H1 (cell line): ENCODE measurements at regions not wholly inside any gene's neighbourhood (a gene's known extent, or its start where the extent isn't known, plus 50 kb on each side); places are given as distances from the start of the nearest gene placed in this dataset.

Experiments
- CTCF ChIA-PET: fragments of 300-600 bp; sonication (Branson Sonifier 250); formaldehyde crosslinking; loops from one replicate; lab custom pipeline; 2021; ENCODE audit not compliant: partially characterized antibody; lab: Charles Lee
- POLR2A ChIA-PET: fragments of 300-600 bp; sonication (Branson Sonifier 250); formaldehyde crosslinking; loops from one replicate; lab custom pipeline; 2021; ENCODE audit warnings: inconsistent platforms; ENCODE audit not compliant: partially characterized antibody; lab: Charles Lee
- DNase-seq, 2 experiments: peaks; one replicate each; pipeline versions ENCODE4 v3.0.0 to v3.0.0-alpha.2; 2010 to 2022; ENCODE audit warnings: low spot score in 2 of 2, low read depth in 1 of 2, mixed read lengths in 1 of 2
- FAIRE-seq: peaks from 2 replicates; lab custom pipeline; 2011; peaks lifted over from hg19 to GRCh38; lab: Jason Lieb, UNC
- H2AFZ ChIP-seq: 2 replicates; pipeline ENCODE4 v1.8.1; 2012; ENCODE audit warnings: low read length, inconsistent platforms
- H2AK5ac ChIP-seq: 2 replicates; pipeline ENCODE4 v1.6.1; 2013; ENCODE audit warnings: low read depth, low read length
- H2BK120ac ChIP-seq: replicated peaks from 2 replicates; pipeline ENCODE3; 2013; ENCODE audit warnings: low read depth, low read length, inconsistent platforms
- H2BK12ac ChIP-seq: 2 replicates; pipeline ENCODE4 v1.6.1; 2013; ENCODE audit warnings: low read depth, low read length
- H2BK15ac ChIP-seq: 2 replicates; pipeline ENCODE4 v1.6.1; 2013; ENCODE audit warnings: low read length
- H2BK20ac ChIP-seq: 2 replicates; pipeline ENCODE4 v1.6.1; 2013; ENCODE audit warnings: low read length
- H2BK5ac ChIP-seq: 2 replicates; pipeline ENCODE4 v1.6.1; 2013; ENCODE audit warnings: low read depth, low read length
- H3K14ac ChIP-seq: 2 replicates; pipeline ENCODE4 v1.6.1; 2013; ENCODE audit warnings: inconsistent platforms; ENCODE audit not compliant: insufficient read length
- H3K18ac ChIP-seq: 2 replicates; pipeline ENCODE4 v1.6.1; 2013; ENCODE audit warnings: low read length; ENCODE audit errors: extremely low read depth
- H3K23ac ChIP-seq: 2 replicates; pipeline ENCODE4 v1.6.1; 2013; ENCODE audit warnings: inconsistent platforms; ENCODE audit not compliant: insufficient read length
- H3K23me2 ChIP-seq: 2 replicates; pipeline ENCODE4 v1.6.1; 2013; ENCODE audit warnings: low read depth, low read length
- H3K27ac ChIP-seq: 2 replicates; pipeline ENCODE4 v1.6.1; 2011; ENCODE audit warnings: low read depth, low read length, inconsistent platforms
- H3K27me3 ChIP-seq, 4 experiments: replicated peaks in 1 of 4; 1 replicate in 1 of 4; 2 replicates in 3 of 4; pipeline versions ENCODE4 v1.6.1 to v1.8.1; 2011 to 2013; ENCODE audit warnings: low read length in 3 of 4, mild to moderate bottlenecking in 3 of 4, inconsistent platforms in 2 of 4, mixed read lengths in 2 of 4, moderate library complexity in 1 of 4; ENCODE audit not compliant: control insufficient read depth in 3 of 4, insufficient read depth in 3 of 4; ENCODE audit errors: extremely low read depth in 1 of 4
- H3K36me3 ChIP-seq, 4 experiments: 2 replicates each; pipeline versions ENCODE4 v1.6.1 to v1.8.1; 2011 to 2013; ENCODE audit warnings: mild to moderate bottlenecking in 4 of 4, low read length in 3 of 4, moderate library complexity in 2 of 4, control low read depth in 1 of 4, inconsistent platforms in 1 of 4; ENCODE audit not compliant: insufficient read depth in 4 of 4, control insufficient read depth in 2 of 4
- H3K4ac ChIP-seq: replicated peaks from 2 replicates; pipeline ENCODE3; 2013; ENCODE audit warnings: low read length, low read depth, mixed read lengths, inconsistent platforms; ENCODE audit not compliant: insufficient read length
- H3K4me1 ChIP-seq, 4 experiments: replicated peaks in 1 of 4; 1 replicate in 1 of 4; 2 replicates in 3 of 4; pipeline versions ENCODE4 v1.6.1 to v1.8.1; 2011 to 2013; ENCODE audit warnings: low read length in 3 of 4, inconsistent platforms in 2 of 4, mixed read lengths in 1 of 4; ENCODE audit not compliant: insufficient read depth in 4 of 4, control insufficient read depth in 3 of 4
- H3K4me2 ChIP-seq, 2 experiments: 2 replicates each; pipeline versions ENCODE4 v1.6.1 to v1.8.1; 2011 to 2013; ENCODE audit warnings: low read depth in 2 of 2, low read length in 2 of 2, control low read depth in 1 of 2, inconsistent platforms in 1 of 2, mild to moderate bottlenecking in 1 of 2; ENCODE audit not compliant: insufficient read depth in 1 of 2
- H3K4me3 ChIP-seq, 4 experiments: fragments of 200-600, 300-600 bp in 1 of 4; sonication (generic), shearing (Covaris generic), sonication (Bioruptor Twin) in 1 of 4; 2 replicates each; pipeline versions ENCODE4 v1.5.1 to v1.8.1; 2011 to 2016; ENCODE audit warnings: low read length in 4 of 4, low read depth in 3 of 4, control low read depth in 2 of 4, inconsistent platforms in 2 of 4, mild to moderate bottlenecking in 2 of 4, mixed read lengths in 1 of 4, moderate library complexity in 1 of 4; ENCODE audit not compliant: insufficient read depth in 2 of 4; ENCODE audit errors: extremely low read depth in 1 of 4
- H3K56ac ChIP-seq: replicated peaks from 2 replicates; pipeline ENCODE3; 2013; ENCODE audit warnings: low read depth, mild to moderate bottlenecking, mixed read lengths, low read length, inconsistent platforms; ENCODE audit not compliant: insufficient read length
- H3K79me1 ChIP-seq: 2 replicates; pipeline ENCODE4 v1.6.1; 2013; ENCODE audit warnings: low read depth, low read length, control low read depth
- H3K79me2 ChIP-seq, 2 experiments: 2 replicates each; pipeline versions ENCODE4 v1.6.1 to v1.8.1; 2012 to 2013; ENCODE audit warnings: low read length in 2 of 2, mild to moderate bottlenecking in 2 of 2, inconsistent platforms in 1 of 2; ENCODE audit not compliant: insufficient read depth in 2 of 2, control insufficient read depth in 1 of 2
- H3K9ac ChIP-seq, 4 experiments: replicated peaks in 1 of 4; 1 replicate in 1 of 4; 2 replicates in 3 of 4; pipeline versions ENCODE4 v1.6.1 to v1.8.1; 2011 to 2013; ENCODE audit warnings: low read depth in 3 of 4, low read length in 3 of 4, control low read depth in 2 of 4, mild to moderate bottlenecking in 2 of 4, moderate library complexity in 2 of 4, inconsistent platforms in 1 of 4; ENCODE audit errors: extremely low read depth in 1 of 4
- H3K9me3 ChIP-seq, 2 experiments: 2 replicates each; pipeline versions ENCODE4 v1.6.1 to v1.8.1; 2012 to 2013; ENCODE audit warnings: mild to moderate bottlenecking in 2 of 2, moderate library complexity in 2 of 2, control low read depth in 1 of 2, inconsistent platforms in 1 of 2, low read depth in 1 of 2, low read length in 1 of 2, mixed read lengths in 1 of 2; ENCODE audit not compliant: insufficient read depth in 2 of 2
- H4K20me1 ChIP-seq, 2 experiments: replicated peaks in 1 of 2; 2 replicates each; pipeline versions ENCODE3 to v1.8.1; 2011 to 2013; ENCODE audit warnings: inconsistent platforms in 2 of 2, low read length in 2 of 2, mild to moderate bottlenecking in 1 of 2; ENCODE audit not compliant: insufficient read depth in 2 of 2, control insufficient read depth in 1 of 2
- H4K5ac ChIP-seq: 2 replicates; pipeline ENCODE4 v1.6.1; 2013; ENCODE audit warnings: low read length, low read depth, mixed read lengths, inconsistent platforms; ENCODE audit not compliant: insufficient read length
- H4K8ac ChIP-seq: 2 replicates; pipeline ENCODE4 v1.8.0; 2013; ENCODE audit warnings: mild to moderate bottlenecking, moderate library complexity, low read length, inconsistent platforms; ENCODE audit not compliant: insufficient read depth; ENCODE audit errors: extremely low read depth
- H4K91ac ChIP-seq: replicated peaks from 2 replicates; pipeline ENCODE3; 2013; ENCODE audit warnings: low read length, mixed read lengths, inconsistent platforms; ENCODE audit not compliant: insufficient read length
- ASH2L ChIP-seq: fragments of 200-600, 300-600 bp; sonication (generic); IDR thresholded peaks from one replicate; pipeline ENCODE4 v1.7.1; 2017; ENCODE audit warnings: low read length
- ATF3 ChIP-seq: IDR thresholded peaks from 2 replicates; pipeline ENCODE4 v1.6.1; 2011; ENCODE audit warnings: low read depth, mild to moderate bottlenecking, low read length; ENCODE audit not compliant: insufficient read depth
- KDM5A ChIP-seq: fragments of 200-600 bp; IDR thresholded peaks from 2 replicates; pipeline ENCODE4 v1.7.1; 2012; ENCODE audit warnings: mild to moderate bottlenecking, low read length, inconsistent platforms, mixed read lengths
- RFX5 ChIP-seq: IDR thresholded peaks from 2 replicates; pipeline ENCODE4 v1.6.1; 2011; ENCODE audit warnings: low read depth, low read length, improper control_type of control experiment, borderline replicate concordance
- SP4 ChIP-seq: IDR thresholded peaks from 2 replicates; pipeline ENCODE4 v1.6.1; 2012; ENCODE audit warnings: low read length, inconsistent platforms
- WGBS, 2 experiments: shearing (Covaris generic) in 1 of 2; methylation state at CpG; one replicate each; pipeline versions ENCODE4 v1.1.6 to v1.1.7; 2013 to 2015; ENCODE audit warnings: low lambda C conversion rate in 2 of 2, mixed read lengths in 2 of 2, inconsistent platforms in 1 of 2, low coverage in 1 of 2, missing lambda C conversion rate in 1 of 2; ENCODE audit not compliant: insufficient replicate concordance in 2 of 2, insufficient coverage in 1 of 2, insufficient read length in 1 of 2; ENCODE audit errors: extremely low coverage in 1 of 2, missing lambda C conversion rate in 1 of 2; 5-methylcytosine and 5-hydroxymethylcytosine counted together

GRCh38 chr2:228625481-228625880 is 444.0 kb upstream of the SPHKAP start:
- Histone ChIP-seq H2AK5ac (no peak overlapping the region), H3K4ac (no peak overlapping the region), H2AFZ (no peak overlapping the region), H2BK5ac (no peak overlapping the region), H3K4me3 (no peak overlapping the region), H3K4me1 (no peaks in the 10 kb centered on the region), H3K9ac (no peak overlapping the region), H4K5ac (no peak overlapping the region), H3K27ac (no peak overlapping the region), H3K27me3 (no peaks in the 10 kb centered on the region), H3K23ac (no peak overlapping the region), H3K23me2 (no peaks in the 10 kb centered on the region), H3K14ac (no peak overlapping the region), H4K91ac (no peak overlapping the region), H2BK15ac (no peak overlapping the region), H2BK20ac (no peak overlapping the region), H3K18ac (no peak overlapping the region), H3K4me2 (no peak overlapping the region), H4K20me1 (no peaks in the 10 kb centered on the region), H3K79me2 (no peaks in the 10 kb centered on the region), H3K36me3 (no peaks in the 10 kb centered on the region), H4K8ac (no peak overlapping the region), H3K9me3 (no peaks in the 10 kb centered on the region), H2BK120ac (no peak overlapping the region), H3K56ac (no peak overlapping the region), H3K79me1 (no peaks in the 10 kb centered on the region), H2BK12ac (no peak overlapping the region)
- WGBS, 2 experiments: 89% methylated on average over 3 of the region's 3 CpGs; no CpG with 5 or more reads in 1 of the 2 experiments
- no peak for FAIRE-seq
- POLR2A ChIA-PET: no interaction called here
- no peak for DNase-seq
- TF ChIP-seq KDM5A (no peak), ATF3 (no peak), ASH2L (no peak), SP4 (no peak), RFX5 (no peak)
- CTCF ChIA-PET: interaction anchor here (1.0 to 1.5 kb wide), 2 partner anchors 21 to 160 kb away, joined by 3 to 5 read pairs; no protein-coding TSS in a partner anchor
